H9 (cell line): ENCODE measurements at regions not wholly inside any gene's neighbourhood (a gene's known extent, or its start where the extent isn't known, plus 50 kb on each side); places are given as distances from the start of the nearest gene placed in this dataset.

Source experiments
- DNase-seq: peaks from one replicate; pipeline ENCODE4 v3.0.0-alpha.2; 2017
- H2AFZ ChIP-seq: one replicate; pipeline ENCODE4 v1.6.1; 2013; ENCODE audit warnings: mild to moderate bottlenecking, low read length, control low read depth, moderate library complexity
- H2AK5ac ChIP-seq: 2 replicates; pipeline ENCODE4 v1.6.1; 2013; ENCODE audit warnings: low read length, control low read depth, mixed read lengths; ENCODE audit not compliant: insufficient read length
- H2BK120ac ChIP-seq: one replicate; pipeline ENCODE4 v1.6.1; 2013; ENCODE audit warnings: low read depth, mild to moderate bottlenecking, low read length, control low read depth, inconsistent platforms; ENCODE audit not compliant: poor library complexity, severe bottlenecking
- H2BK12ac ChIP-seq: 2 replicates; pipeline ENCODE4 v1.6.1; 2013; ENCODE audit warnings: low read length, control low read depth, mixed read lengths, low read depth; ENCODE audit not compliant: insufficient read length
- H2BK15ac ChIP-seq: 2 replicates; pipeline ENCODE4 v1.6.1; 2013; ENCODE audit warnings: low read depth, low read length, control low read depth
- H2BK20ac ChIP-seq: one replicate; pipeline ENCODE4 v1.6.1; 2013; ENCODE audit warnings: low read depth, mild to moderate bottlenecking, low read length, control low read depth, inconsistent platforms; ENCODE audit not compliant: poor library complexity, severe bottlenecking
- H2BK5ac ChIP-seq: 2 replicates; pipeline ENCODE4 v1.6.1; 2013; ENCODE audit warnings: low read length, control low read depth, mixed read lengths; ENCODE audit not compliant: insufficient read length
- H3K14ac ChIP-seq: 2 replicates; pipeline ENCODE4 v1.6.1; 2013; ENCODE audit warnings: low read length, control low read depth; ENCODE audit not compliant: insufficient read depth
- H3K18ac ChIP-seq: 2 replicates; pipeline ENCODE4 v1.6.1; 2013; ENCODE audit warnings: low read depth, mild to moderate bottlenecking, mixed read lengths, low read length, control low read depth; ENCODE audit not compliant: insufficient read length
- H3K23ac ChIP-seq: 2 replicates; pipeline ENCODE4 v1.6.1; 2013; ENCODE audit warnings: low read length, control low read depth, mixed read lengths, low read depth; ENCODE audit not compliant: insufficient read length
- H3K23me2 ChIP-seq: 2 replicates; pipeline ENCODE4 v1.6.1; 2013; ENCODE audit warnings: low read depth, mild to moderate bottlenecking, mixed read lengths, low read length, control low read depth; ENCODE audit not compliant: insufficient read length, poor library complexity, severe bottlenecking
- H3K27ac ChIP-seq: 2 replicates; pipeline ENCODE4 v1.5.1; 2013; ENCODE audit warnings: low read length, control low read depth, mixed read lengths, low read depth; ENCODE audit not compliant: insufficient read length
- H3K27me3 ChIP-seq: 2 replicates; pipeline ENCODE4 v1.6.1; 2013; ENCODE audit warnings: low read length, control low read depth, inconsistent platforms; ENCODE audit not compliant: insufficient read depth
- H3K4ac ChIP-seq: 2 replicates; pipeline ENCODE4 v1.6.1; 2013; ENCODE audit warnings: low read depth, mild to moderate bottlenecking, control low read depth, inconsistent platforms, low read length, moderate library complexity
- H3K4me1 ChIP-seq: 2 replicates; pipeline ENCODE4 v1.6.1; 2013; ENCODE audit warnings: low read length, control low read depth, inconsistent platforms; ENCODE audit not compliant: insufficient read depth
- H3K4me2 ChIP-seq: 2 replicates; pipeline ENCODE4 v1.6.1; 2013; ENCODE audit warnings: low read length, control low read depth, mixed read lengths; ENCODE audit not compliant: insufficient read length, insufficient read depth
- H3K56ac ChIP-seq: 2 replicates; pipeline ENCODE4 v1.6.1; 2013; ENCODE audit warnings: low read depth, mild to moderate bottlenecking, mixed read lengths, low read length, control low read depth; ENCODE audit not compliant: insufficient read length
- H3K79me1 ChIP-seq: 2 replicates; pipeline ENCODE4 v1.6.1; 2013; ENCODE audit warnings: low read depth, mild to moderate bottlenecking, moderate library complexity, low read length, control low read depth, inconsistent platforms; ENCODE audit not compliant: insufficient read depth, poor library complexity, severe bottlenecking
- H3K79me2 ChIP-seq: 2 replicates; pipeline ENCODE4 v1.6.1; 2013; ENCODE audit warnings: low read length, control low read depth, inconsistent platforms; ENCODE audit not compliant: insufficient read depth
- H3K9ac ChIP-seq: 2 replicates; pipeline ENCODE4 v1.6.1; 2013; ENCODE audit warnings: low read length, control low read depth, mixed read lengths; ENCODE audit not compliant: insufficient read length; ENCODE audit errors: extremely low read depth
- H3K9me3 ChIP-seq: one replicate; pipeline ENCODE4 v1.6.1; 2013; ENCODE audit warnings: low read depth, low read length, inconsistent platforms; ENCODE audit not compliant: control insufficient read depth
- H3T11ph ChIP-seq: one replicate; pipeline ENCODE4 v1.6.1; 2013; ENCODE audit warnings: mild to moderate bottlenecking, low read length, control low read depth, inconsistent platforms
- H4K20me1 ChIP-seq: one replicate; pipeline ENCODE4 v1.6.1; 2013; ENCODE audit not compliant: control insufficient read depth, insufficient read length, insufficient read depth
- H4K5ac ChIP-seq: 2 replicates; pipeline ENCODE4 v1.6.1; 2013; ENCODE audit warnings: low read depth, mild to moderate bottlenecking, mixed read lengths, low read length, control low read depth; ENCODE audit not compliant: insufficient read length
- H4K8ac ChIP-seq: replicated peaks from 2 replicates; pipeline ENCODE4 v1.6.1; 2013; ENCODE audit warnings: low read length, control low read depth, mixed read lengths, low read depth; ENCODE audit not compliant: insufficient read length
- H4K91ac ChIP-seq: 2 replicates; pipeline ENCODE4 v1.6.1; 2013; ENCODE audit warnings: low read depth, mild to moderate bottlenecking, moderate library complexity, mixed read lengths, low read length, control low read depth; ENCODE audit not compliant: insufficient read length
- H3K27ac Mint-ChIP-seq, 3 experiments: 2 replicates in 2 of 3; 3 replicates in 1 of 3; pipeline ENCODE4 v1.8.0; 2020 to 2021; ENCODE audit warnings: mixed read lengths in 3 of 3, mild to moderate bottlenecking in 1 of 3, moderate library complexity in 1 of 3
- H3K27me3 Mint-ChIP-seq: 2 replicates; pipeline ENCODE4 v1.8.0; 2021; ENCODE audit warnings: low read depth, mild to moderate bottlenecking, moderate library complexity, mixed read lengths
- H3K36me3 Mint-ChIP-seq, 3 experiments: 2 replicates in 2 of 3; 3 replicates in 1 of 3; pipeline ENCODE4 v1.8.0; 2020 to 2021; ENCODE audit warnings: low read depth in 3 of 3, mixed read lengths in 3 of 3; ENCODE audit not compliant: insufficient read depth in 1 of 3
- H3K4me1 Mint-ChIP-seq, 2 experiments: 2 replicates each; pipeline ENCODE4 v1.8.0; 2020; ENCODE audit warnings: mixed read lengths in 2 of 2
- H3K4me3 Mint-ChIP-seq, 2 experiments: 2 replicates in 1 of 2; 3 replicates in 1 of 2; pipeline ENCODE4 v1.8.0; 2020 to 2021; ENCODE audit warnings: mild to moderate bottlenecking in 2 of 2, mixed read lengths in 2 of 2, moderate library complexity in 1 of 2
- H3K9me3 Mint-ChIP-seq, 2 experiments: 2 replicates in 1 of 2; 3 replicates in 1 of 2; pipeline ENCODE4 v1.8.0; 2020; ENCODE audit warnings: mild to moderate bottlenecking in 2 of 2, mixed read lengths in 2 of 2, moderate library complexity in 1 of 2
- WGBS: extraction: QIAGEN DNeasy Blood & Tissue Kit; methylation state at CpG from one replicate; pipeline ENCODE4 v1.1.7; 2013; ENCODE audit warnings: missing lambda C conversion rate, low lambda C conversion rate, mixed read lengths; ENCODE audit not compliant: insufficient read length; ENCODE audit errors: extremely low coverage; 5-methylcytosine and 5-hydroxymethylcytosine counted together
- TF ChIP-seq, protein P1 (sequence below): fragments of 200-600 bp; sonication (generic); conservative IDR thresholded peaks from 3 replicates; pipeline ENCODE4 v1.8.0; 2021; ENCODE audit warnings: antibody characterized with exemption, mild to moderate bottlenecking

DNA sequence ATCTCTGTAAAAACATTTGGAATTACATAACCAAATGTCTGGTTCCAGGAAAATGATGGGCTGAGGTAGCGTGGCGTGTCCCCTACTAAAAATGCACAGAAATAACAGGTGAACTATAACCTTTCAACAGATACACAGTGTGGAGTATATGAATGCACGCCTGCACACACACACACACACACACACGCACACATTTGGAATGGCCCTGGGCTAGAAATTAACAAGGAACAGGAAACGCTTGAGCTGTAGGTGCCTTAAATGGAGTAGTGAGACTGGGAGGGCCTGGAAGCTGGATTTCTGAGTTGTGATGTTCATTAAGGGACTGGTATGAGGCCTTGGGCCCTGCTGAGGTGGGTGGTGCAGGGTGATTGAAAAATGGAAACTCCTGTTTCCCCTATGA lies 246.5 kb upstream of the C1orf174 start:
- Mint-ChIP-seq H3K27ac (no peak overlapping the region), H3K36me3 (no peaks in the 10 kb centered on the region), H3K27me3 (no peaks in the 10 kb centered on the region; the same call in 1 of the 2 replicates), H3K4me3 (no peak overlapping the region), H3K4me1 (peaks cover 10 to 11% of the 10 kb centered on the region in 2 experiments), H3K9me3 (no peaks in the 10 kb centered on the region; a peak in 1 of 5 replicates)
- DNase-seq, result no peak
- H2AK5ac ChIP-seq, result no peak overlapping the region
- H3T11ph ChIP-seq, result no peak overlapping the region
- H3K9me3 ChIP-seq, result no peaks in the 10 kb centered on the region
- no peak overlapping the region for H4K8ac ChIP-seq
- H3K4me1 ChIP-seq, result no peaks in the 10 kb centered on the region
- no peak overlapping the region for H2BK12ac ChIP-seq
- no peaks in the 10 kb centered on the region for H4K20me1 ChIP-seq
- no peak overlapping the region for H3K18ac ChIP-seq
- no peaks in the 10 kb centered on the region for H3K79me1 ChIP-seq
- WGBS, result no CpG with 5 or more reads among the region's 5 CpGs
- no peak overlapping the region for H2BK120ac ChIP-seq
- no peak overlapping the region for H3K4ac ChIP-seq
- no peak overlapping the region for H3K14ac ChIP-seq
- H3K4me2 ChIP-seq, result no peak overlapping the region
- no peak overlapping the region for H2BK5ac ChIP-seq
- H4K91ac ChIP-seq, result no peak overlapping the region
- no peaks in the 10 kb centered on the region for H3K79me2 ChIP-seq
- H3K27me3 ChIP-seq, result no peaks in the 10 kb centered on the region
- H3K23ac ChIP-seq, result no peak overlapping the region
- no peak overlapping the region for H2BK20ac ChIP-seq
- no peak overlapping the region for H4K5ac ChIP-seq
- no peak overlapping the region for H2AFZ ChIP-seq
- H3K23me2 ChIP-seq, result no peaks in the 10 kb centered on the region
- no peak overlapping the region for H2BK15ac ChIP-seq
- TF ChIP-seq, protein P1, sequence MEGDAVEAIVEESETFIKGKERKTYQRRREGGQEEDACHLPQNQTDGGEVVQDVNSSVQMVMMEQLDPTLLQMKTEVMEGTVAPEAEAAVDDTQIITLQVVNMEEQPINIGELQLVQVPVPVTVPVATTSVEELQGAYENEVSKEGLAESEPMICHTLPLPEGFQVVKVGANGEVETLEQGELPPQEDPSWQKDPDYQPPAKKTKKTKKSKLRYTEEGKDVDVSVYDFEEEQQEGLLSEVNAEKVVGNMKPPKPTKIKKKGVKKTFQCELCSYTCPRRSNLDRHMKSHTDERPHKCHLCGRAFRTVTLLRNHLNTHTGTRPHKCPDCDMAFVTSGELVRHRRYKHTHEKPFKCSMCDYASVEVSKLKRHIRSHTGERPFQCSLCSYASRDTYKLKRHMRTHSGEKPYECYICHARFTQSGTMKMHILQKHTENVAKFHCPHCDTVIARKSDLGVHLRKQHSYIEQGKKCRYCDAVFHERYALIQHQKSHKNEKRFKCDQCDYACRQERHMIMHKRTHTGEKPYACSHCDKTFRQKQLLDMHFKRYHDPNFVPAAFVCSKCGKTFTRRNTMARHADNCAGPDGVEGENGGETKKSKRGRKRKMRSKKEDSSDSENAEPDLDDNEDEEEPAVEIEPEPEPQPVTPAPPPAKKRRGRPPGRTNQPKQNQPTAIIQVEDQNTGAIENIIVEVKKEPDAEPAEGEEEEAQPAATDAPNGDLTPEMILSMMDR, result no peak
- H3K56ac ChIP-seq, result no peak overlapping the region
- no peak overlapping the region for H3K9ac ChIP-seq
- no peak overlapping the region for H3K27ac ChIP-seq
